ENCODE measurements at regions not wholly inside any gene's neighbourhood (a gene's known extent, or its start where the extent isn't known, plus 50 kb on each side); places are given as distances from the start of the nearest gene placed in this dataset.
"Not testable (repeated sequence)": the region's sequence is repeated elsewhere in the genome, so short reads cannot be mapped to it uniquely, and the experiment has no call there.

DNA sequence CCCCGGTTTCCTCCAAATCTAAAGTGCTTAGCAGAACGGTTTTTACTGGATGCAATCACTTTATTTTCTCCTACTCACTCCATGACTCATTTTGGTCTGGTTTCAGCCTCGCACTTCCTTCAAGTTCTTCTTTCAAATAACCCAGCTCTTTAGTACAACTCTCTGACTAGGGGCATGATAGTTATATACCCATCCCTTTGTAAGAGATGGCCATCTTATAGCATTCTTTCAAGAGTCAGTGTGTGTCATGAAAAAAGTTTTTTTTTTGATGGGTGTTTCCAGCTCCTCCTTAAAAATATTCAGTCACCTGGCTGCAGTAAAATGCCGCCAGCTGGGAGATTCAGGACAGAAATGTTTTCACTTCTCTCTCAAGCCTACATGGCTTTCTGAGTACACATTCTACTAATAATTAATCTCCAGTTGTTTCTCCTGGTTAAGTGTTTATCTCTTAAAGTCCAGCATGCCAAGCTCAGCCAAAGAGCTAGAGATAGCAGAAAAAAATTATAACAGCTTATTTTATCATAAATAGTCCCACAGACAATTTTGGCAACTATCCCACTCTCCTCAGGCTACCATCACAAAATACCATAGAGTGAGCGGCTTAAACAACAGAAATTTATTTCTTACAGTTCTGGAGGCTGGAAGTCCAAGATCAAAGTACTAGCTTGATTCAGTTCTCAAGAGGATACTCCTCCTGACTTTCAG, 139.3 kb downstream of the GASK1B start:
- Histone ChIP-seq H3K27ac (ENCODE audit: low read depth, low read length) (no peak overlapping the region), H3K79me2 (ENCODE audit: insufficient read depth, low read length) (no peaks in the 10 kb centered on the region), H4K20me1 (ENCODE audit: low read depth, low read length) (no peaks in the 10 kb centered on the region), H3K9ac (ENCODE audit: low read length) (no peak overlapping the region), H3K27me3 (ENCODE audit: low read length) (no peaks in the 10 kb centered on the region), H3F3A (ENCODE audit: insufficient read depth) (no peaks in the 10 kb centered on the region), H3K4me3 (ENCODE audit: insufficient read depth, low read length, poor library complexity, severe bottlenecking) (no peak overlapping the region), H3K9me3 (ENCODE audit: insufficient read depth, low read length) (no peaks in the 10 kb centered on the region), H3K4me2 (ENCODE audit: low read depth, low read length, poor library complexity, severe bottlenecking) (no peak overlapping the region), H3K36me3 (ENCODE audit: low read length) (no peaks in the 10 kb centered on the region), H2AFZ (ENCODE audit: low read depth, low read length, severe bottlenecking) (no peak overlapping the region), H3K9me2 (replicated peaks; ENCODE audit: insufficient read depth, low read length) (no peaks in the 10 kb centered on the region)
- TF ChIP-seq, protein P1, sequence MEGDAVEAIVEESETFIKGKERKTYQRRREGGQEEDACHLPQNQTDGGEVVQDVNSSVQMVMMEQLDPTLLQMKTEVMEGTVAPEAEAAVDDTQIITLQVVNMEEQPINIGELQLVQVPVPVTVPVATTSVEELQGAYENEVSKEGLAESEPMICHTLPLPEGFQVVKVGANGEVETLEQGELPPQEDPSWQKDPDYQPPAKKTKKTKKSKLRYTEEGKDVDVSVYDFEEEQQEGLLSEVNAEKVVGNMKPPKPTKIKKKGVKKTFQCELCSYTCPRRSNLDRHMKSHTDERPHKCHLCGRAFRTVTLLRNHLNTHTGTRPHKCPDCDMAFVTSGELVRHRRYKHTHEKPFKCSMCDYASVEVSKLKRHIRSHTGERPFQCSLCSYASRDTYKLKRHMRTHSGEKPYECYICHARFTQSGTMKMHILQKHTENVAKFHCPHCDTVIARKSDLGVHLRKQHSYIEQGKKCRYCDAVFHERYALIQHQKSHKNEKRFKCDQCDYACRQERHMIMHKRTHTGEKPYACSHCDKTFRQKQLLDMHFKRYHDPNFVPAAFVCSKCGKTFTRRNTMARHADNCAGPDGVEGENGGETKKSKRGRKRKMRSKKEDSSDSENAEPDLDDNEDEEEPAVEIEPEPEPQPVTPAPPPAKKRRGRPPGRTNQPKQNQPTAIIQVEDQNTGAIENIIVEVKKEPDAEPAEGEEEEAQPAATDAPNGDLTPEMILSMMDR (IDR thresholded peaks at IDR 0.05; ENCODE audit: insufficient read depth, low read length, poor library complexity, severe bottlenecking) = no peak
- TF ChIP-seq EZH2phosphoT487 (conservative IDR thresholded peaks at IDR 0.05; ENCODE audit: low read length) = no peak

DNA sequence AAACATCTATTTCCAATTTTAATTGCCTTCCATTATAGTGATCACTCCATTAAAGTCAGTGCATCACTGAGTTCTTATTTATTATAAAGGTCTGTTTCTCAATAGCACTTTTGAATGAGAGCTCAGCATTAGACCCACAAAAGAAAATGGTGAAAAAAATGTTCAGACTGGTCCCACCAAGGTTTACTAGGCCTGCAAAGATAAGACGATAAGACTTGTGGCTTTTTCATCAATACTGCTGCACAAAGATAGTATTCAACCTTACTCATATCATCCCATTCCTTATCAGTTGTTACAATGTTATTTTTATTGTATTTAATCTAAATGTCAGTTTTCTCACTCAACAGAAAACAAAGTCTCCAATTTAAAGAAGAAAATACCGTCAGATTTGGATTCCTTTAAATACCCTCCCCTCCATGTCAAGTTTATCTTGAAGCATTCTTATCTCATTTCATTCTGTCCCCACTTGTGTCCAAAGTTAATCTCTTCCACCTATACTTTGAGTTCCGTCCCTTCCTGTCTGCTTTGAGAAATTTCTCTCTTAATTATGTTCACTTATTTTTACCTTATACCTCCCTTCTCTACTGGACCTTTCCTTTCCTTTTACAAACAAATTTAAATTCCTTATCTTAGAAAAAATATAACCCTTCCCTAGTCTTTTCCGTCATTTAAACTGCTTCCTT, 140.0 kb downstream of the GASK1B start:
- Histone ChIP-seq H3F3A (ENCODE audit: insufficient read depth) (no peaks in the 10 kb centered on the region), H3K4me2 (ENCODE audit: low read depth, low read length, poor library complexity, severe bottlenecking) (no peak overlapping the region), H3K9me3 (ENCODE audit: insufficient read depth, low read length) (no peaks in the 10 kb centered on the region), H3K27me3 (ENCODE audit: low read length) (no peaks in the 10 kb centered on the region), H3K4me3 (ENCODE audit: insufficient read depth, low read length, poor library complexity, severe bottlenecking) (no peak overlapping the region), H4K20me1 (ENCODE audit: low read depth, low read length) (no peaks in the 10 kb centered on the region), H3K27ac (ENCODE audit: low read depth, low read length) (no peak overlapping the region), H3K9me2 (replicated peaks; ENCODE audit: insufficient read depth, low read length) (no peaks in the 10 kb centered on the region), H2AFZ (ENCODE audit: low read depth, low read length, severe bottlenecking) (no peak overlapping the region), H3K9ac (ENCODE audit: low read length) (no peak overlapping the region), H3K79me2 (ENCODE audit: insufficient read depth, low read length) (no peaks in the 10 kb centered on the region), H3K36me3 (ENCODE audit: low read length) (no peaks in the 10 kb centered on the region)
- TF ChIP-seq EZH2phosphoT487 (conservative IDR thresholded peaks at IDR 0.05; ENCODE audit: low read length) = no peak
- TF ChIP-seq, protein P1 (IDR thresholded peaks at IDR 0.05; ENCODE audit: insufficient read depth, low read length, poor library complexity, severe bottlenecking) = no peak

DNA sequence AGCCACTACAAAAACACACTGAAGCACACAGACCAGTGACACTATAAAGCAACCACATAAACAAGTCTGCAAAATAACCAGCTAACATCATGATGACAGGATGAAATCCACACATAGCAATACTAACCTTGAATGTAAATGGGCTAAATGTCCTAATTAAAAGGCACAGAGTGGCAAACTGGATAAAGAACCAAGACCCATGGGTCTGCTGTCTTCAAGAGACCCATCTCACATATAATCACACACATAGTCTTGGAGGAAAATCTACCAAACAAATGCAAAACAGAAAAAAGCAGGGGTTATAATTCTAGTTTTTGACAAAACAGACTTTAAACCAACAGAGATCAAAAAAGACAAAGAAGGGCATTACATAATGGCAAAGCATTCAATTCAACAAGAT, 144.4 kb downstream of the GASK1B start:
- H3K9ac ChIP-seq (ENCODE audit: low read length); H2AFZ ChIP-seq (ENCODE audit: low read depth, low read length, severe bottlenecking); H3K36me3 ChIP-seq (ENCODE audit: low read length); H3F3A ChIP-seq (ENCODE audit: insufficient read depth); H3K9me3 ChIP-seq (ENCODE audit: insufficient read depth, low read length); H3K79me2 ChIP-seq (ENCODE audit: insufficient read depth, low read length); H4K20me1 ChIP-seq (ENCODE audit: low read depth, low read length); H3K4me3 ChIP-seq (ENCODE audit: insufficient read depth, low read length, poor library complexity, severe bottlenecking); H3K4me2 ChIP-seq (ENCODE audit: low read depth, low read length, poor library complexity, severe bottlenecking); H3K27me3 ChIP-seq (ENCODE audit: low read length); H3K27ac ChIP-seq (ENCODE audit: low read depth, low read length); H3K9me2 ChIP-seq (replicated peaks; ENCODE audit: insufficient read depth, low read length): not testable (repeated sequence)

DNA sequence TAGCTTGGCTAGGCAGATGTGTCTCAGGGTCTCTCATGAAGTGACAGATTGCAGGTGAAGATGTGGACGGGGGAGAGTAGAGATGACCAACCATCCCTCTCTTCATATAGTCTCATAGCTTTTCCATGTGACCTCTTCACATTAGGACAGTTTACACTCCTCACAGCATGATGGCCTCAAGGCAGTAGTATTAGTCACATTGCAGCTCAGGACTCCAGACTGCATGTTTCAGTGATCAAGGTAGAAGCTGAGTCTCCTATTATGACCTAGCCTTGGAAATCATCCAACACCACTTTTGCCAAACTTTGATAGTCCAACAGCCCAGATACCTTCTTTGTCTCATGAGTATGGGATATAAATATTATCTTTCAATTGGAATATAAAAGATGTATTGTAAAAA, 147.7 kb downstream of the GASK1B start:
- Histone ChIP-seq H3K27me3 (ENCODE audit: low read length) (no peaks in the 10 kb centered on the region), H3K36me3 (ENCODE audit: low read length) (no peaks in the 10 kb centered on the region), H3K9me3 (ENCODE audit: insufficient read depth, low read length) (no peaks in the 10 kb centered on the region), H2AFZ (ENCODE audit: low read depth, low read length, severe bottlenecking) (no peak overlapping the region), H3F3A (ENCODE audit: insufficient read depth) (no peaks in the 10 kb centered on the region), H4K20me1 (ENCODE audit: low read depth, low read length) (no peaks in the 10 kb centered on the region), H3K4me3 (ENCODE audit: insufficient read depth, low read length, poor library complexity, severe bottlenecking) (no peak overlapping the region), H3K79me2 (ENCODE audit: insufficient read depth, low read length) (no peaks in the 10 kb centered on the region), H3K4me2 (ENCODE audit: low read depth, low read length, poor library complexity, severe bottlenecking) (no peak overlapping the region), H3K9ac (ENCODE audit: low read length) (no peak overlapping the region), H3K27ac (ENCODE audit: low read depth, low read length) (no peak overlapping the region), H3K9me2 (replicated peaks; ENCODE audit: insufficient read depth, low read length) (no peaks in the 10 kb centered on the region)
- no peak for TF ChIP-seq EZH2phosphoT487 (conservative IDR thresholded peaks at IDR 0.05; ENCODE audit: low read length)
- TF ChIP-seq, protein P1 (IDR thresholded peaks at IDR 0.05; ENCODE audit: insufficient read depth, low read length, poor library complexity, severe bottlenecking) = no peak

All from SU-DHL-6 (cell line).